ENCODE measurements at regions not wholly inside any gene's neighbourhood (a gene's known extent, or its start where the extent isn't known, plus 50 kb on each side); places are given as distances from the start of the nearest gene placed in this dataset.

- peaks cover 26% of the 10 kb centered on the region for H3K4me1 ChIP-seq (ENCODE audit: control insufficient read depth, insufficient read depth, low read length)
- peak overlapping the region; percentile 65 for H3K4me3 ChIP-seq (ENCODE audit: low read length)
- DNase-seq, result no peak
- no peaks in the 10 kb centered on the region for H3K36me3 ChIP-seq (ENCODE audit: control insufficient read depth, insufficient read depth, low read length)
- H3K27me3 ChIP-seq (ENCODE audit: control insufficient read depth, insufficient read depth, low read length), result peaks cover 10% of the 10 kb centered on the region
- H3K9me3 ChIP-seq (replicated peaks; ENCODE audit: control insufficient read depth, low read depth, low read length), result no peaks in the 10 kb centered on the region
- peak overlapping the region; percentile 94 for H3K27ac ChIP-seq (ENCODE audit: low read length)
- WGBS (ENCODE audit: insufficient coverage), result under 1% methylated on average over 48 of the region's 51 CpGs
Observed at GRCh38 chr3:159764490-159765029, 224.1 kb upstream of the IL12A start.

GRCh38 chr3:159765030-159765859 is 223.4 kb upstream of the IL12A start:
- no peaks in the 10 kb centered on the region for H3K9me3 ChIP-seq (replicated peaks; ENCODE audit: control insufficient read depth, low read depth, low read length)
- whole genome bisulfite sequencing (ENCODE audit: insufficient coverage), result 0% methylated on average over 22 of the region's 47 CpGs
- H3K4me1 ChIP-seq (ENCODE audit: control insufficient read depth, insufficient read depth, low read length), result peaks cover 26% of the 10 kb centered on the region
- peaks cover 10% of the 10 kb centered on the region for H3K27me3 ChIP-seq (ENCODE audit: control insufficient read depth, insufficient read depth, low read length)
- DNase-seq, result peak; percentile 85
- H3K27ac ChIP-seq (ENCODE audit: low read length), result peak overlapping the region; percentile 94
- no peaks in the 10 kb centered on the region for H3K36me3 ChIP-seq (ENCODE audit: control insufficient read depth, insufficient read depth, low read length)
- H3K4me3 ChIP-seq (ENCODE audit: low read length), result peak overlapping the region; percentile 65

GRCh38 chr3:159765860-159766294 is 222.8 kb upstream of the IL12A start:
- DNase-seq, result peak; percentile 63

GRCh38 chr3:159766563-159767185 is 222.0 kb upstream of the IL12A start:
- H3K4me1 ChIP-seq (ENCODE audit: control insufficient read depth, insufficient read depth, low read length), result peaks cover 25% of the 10 kb centered on the region
- peak; percentile 24 for DNase-seq
- no peak overlapping the region for H3K4me3 ChIP-seq (ENCODE audit: low read length)
- 63% methylated on average over 1 of the region's 2 CpGs for WGBS (ENCODE audit: insufficient coverage)
- no peaks in the 10 kb centered on the region for H3K9me3 ChIP-seq (replicated peaks; ENCODE audit: control insufficient read depth, low read depth, low read length)
- no peaks in the 10 kb centered on the region for H3K36me3 ChIP-seq (ENCODE audit: control insufficient read depth, insufficient read depth, low read length)
- H3K27ac ChIP-seq (ENCODE audit: low read length), result peak overlapping the region; percentile 94
- peaks cover 10% of the 10 kb centered on the region for H3K27me3 ChIP-seq (ENCODE audit: control insufficient read depth, insufficient read depth, low read length)

More at GRCh38 chr3:159765860-159766294, 222.8 kb upstream of the IL12A start:
- H3K4me3 ChIP-seq (ENCODE audit: low read length), result peak overlapping the region; percentile 65
- peak overlapping the region; percentile 94 for H3K27ac ChIP-seq (ENCODE audit: low read length)
- no peaks in the 10 kb centered on the region for H3K36me3 ChIP-seq (ENCODE audit: control insufficient read depth, insufficient read depth, low read length)
- H3K4me1 ChIP-seq (ENCODE audit: control insufficient read depth, insufficient read depth, low read length), result peaks cover 26% of the 10 kb centered on the region
- 48% methylated on average over 4 of the region's 5 CpGs for WGBS (ENCODE audit: insufficient coverage)
- no peaks in the 10 kb centered on the region for H3K9me3 ChIP-seq (replicated peaks; ENCODE audit: control insufficient read depth, low read depth, low read length)
- peaks cover 10% of the 10 kb centered on the region for H3K27me3 ChIP-seq (ENCODE audit: control insufficient read depth, insufficient read depth, low read length)

GRCh38 chr3:159770998-159771397 is 217.6 kb upstream of the IL12A start:
- Histone ChIP-seq H3K27ac (ENCODE audit: low read length) (no peak overlapping the region), H3K4me3 (ENCODE audit: low read length) (no peak overlapping the region), H3K36me3 (ENCODE audit: control insufficient read depth, insufficient read depth, low read length) (no peaks in the 10 kb centered on the region), H3K9me3 (replicated peaks; ENCODE audit: control insufficient read depth, low read depth, low read length) (no peaks in the 10 kb centered on the region), H3K4me1 (ENCODE audit: control insufficient read depth, insufficient read depth, low read length) (peaks cover 6% of the 10 kb centered on the region), H3K27me3 (ENCODE audit: control insufficient read depth, insufficient read depth, low read length) (peaks cover 2% of the 10 kb centered on the region)
- WGBS (ENCODE audit: insufficient coverage), result no CpG with 5 or more reads among the region's 2 CpGs
- no peak for DNase-seq

- Histone ChIP-seq H3K9me3 (replicated peaks; ENCODE audit: control insufficient read depth, low read depth, low read length) (no peaks in the 10 kb centered on the region), H3K4me1 (ENCODE audit: control insufficient read depth, insufficient read depth, low read length) (peaks cover 9% of the 10 kb centered on the region), H3K36me3 (ENCODE audit: control insufficient read depth, insufficient read depth, low read length) (no peaks in the 10 kb centered on the region), H3K4me3 (ENCODE audit: low read length) (no peak overlapping the region), H3K27me3 (ENCODE audit: control insufficient read depth, insufficient read depth, low read length) (no peaks in the 10 kb centered on the region), H3K27ac (ENCODE audit: low read length) (no peak overlapping the region)
- 87% methylated on average over 6 of the region's 11 CpGs for WGBS (ENCODE audit: insufficient coverage)
- DNase-seq, result no peak
Observed at GRCh38 chr3:159771865-159772611, 216.6 kb upstream of the IL12A start.

GRCh38 chr3:159773706-159774105 is 214.9 kb upstream of the IL12A start:
- H3K27ac ChIP-seq (ENCODE audit: low read length), result no peak overlapping the region
- DNase-seq, result no peak
- no peak overlapping the region for H3K4me3 ChIP-seq (ENCODE audit: low read length)
- H3K9me3 ChIP-seq (replicated peaks; ENCODE audit: control insufficient read depth, low read depth, low read length), result no peaks in the 10 kb centered on the region
- H3K27me3 ChIP-seq (ENCODE audit: control insufficient read depth, insufficient read depth, low read length), result no peaks in the 10 kb centered on the region
- H3K4me1 ChIP-seq (ENCODE audit: control insufficient read depth, insufficient read depth, low read length), result peaks cover 10% of the 10 kb centered on the region
- no CpG with 5 or more reads among the region's 3 CpGs for WGBS (ENCODE audit: insufficient coverage)
- no peaks in the 10 kb centered on the region for H3K36me3 ChIP-seq (ENCODE audit: control insufficient read depth, insufficient read depth, low read length)

GRCh38 chr3:159775372-159775961 is 213.2 kb upstream of the IL12A start:
- WGBS (ENCODE audit: insufficient coverage), result 53% methylated on average over 2 of the region's 5 CpGs
- DNase-seq, result peak; percentile 80
- Histone ChIP-seq H3K36me3 (ENCODE audit: control insufficient read depth, insufficient read depth, low read length) (no peaks in the 10 kb centered on the region), H3K4me3 (ENCODE audit: low read length) (no peak overlapping the region), H3K9me3 (replicated peaks; ENCODE audit: control insufficient read depth, low read depth, low read length) (no peaks in the 10 kb centered on the region), H3K27ac (ENCODE audit: low read length) (peak overlapping the region; percentile 79), H3K4me1 (ENCODE audit: control insufficient read depth, insufficient read depth, low read length) (peaks cover 10% of the 10 kb centered on the region), H3K27me3 (ENCODE audit: control insufficient read depth, insufficient read depth, low read length) (no peaks in the 10 kb centered on the region)

GRCh38 chr3:159776779-159777178 is 211.9 kb upstream of the IL12A start:
- no peaks in the 10 kb centered on the region for H3K27me3 ChIP-seq (ENCODE audit: control insufficient read depth, insufficient read depth, low read length)
- no peaks in the 10 kb centered on the region for H3K36me3 ChIP-seq (ENCODE audit: control insufficient read depth, insufficient read depth, low read length)
- H3K9me3 ChIP-seq (replicated peaks; ENCODE audit: control insufficient read depth, low read depth, low read length), result no peaks in the 10 kb centered on the region
- DNase-seq, result no peak
- WGBS (ENCODE audit: insufficient coverage), result 100% methylated on average over 2 of the region's 4 CpGs
- H3K27ac ChIP-seq (ENCODE audit: low read length), result peak overlapping the region; percentile 79
- no peak overlapping the region for H3K4me3 ChIP-seq (ENCODE audit: low read length)
- peaks cover 10% of the 10 kb centered on the region for H3K4me1 ChIP-seq (ENCODE audit: control insufficient read depth, insufficient read depth, low read length)

Data from muscle of leg (tissue), 3 donors.